ENCODE measurements at regions not wholly inside any gene's neighbourhood (a gene's known extent, or its start where the extent isn't known, plus 50 kb on each side); places are given as distances from the start of the nearest gene placed in this dataset.

DNA sequence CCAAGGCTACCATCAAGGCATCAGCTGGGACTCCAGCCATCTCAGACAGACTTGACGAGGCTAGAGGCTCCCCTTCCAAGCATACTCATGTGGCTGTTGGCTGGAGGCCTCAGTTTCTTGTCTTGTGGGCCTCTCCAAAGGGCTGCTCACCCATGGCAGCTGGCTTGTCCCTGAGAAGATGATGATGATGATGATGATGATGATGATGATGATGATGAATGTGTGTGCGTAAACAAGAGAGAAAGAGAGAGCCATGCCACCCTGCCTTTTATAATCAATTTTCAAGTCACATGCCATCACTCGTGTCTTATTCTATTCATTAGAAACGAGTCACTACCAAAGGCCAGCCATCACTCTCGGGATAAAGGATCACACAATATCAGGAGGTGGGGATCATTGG lies 60.5 kb upstream of the ADGRG2 start:
- TF ChIP-seq CTCF (conservative IDR thresholded peaks at IDR 0.05) = no peak
- H3K27ac ChIP-seq = no peak overlapping the region

DNA sequence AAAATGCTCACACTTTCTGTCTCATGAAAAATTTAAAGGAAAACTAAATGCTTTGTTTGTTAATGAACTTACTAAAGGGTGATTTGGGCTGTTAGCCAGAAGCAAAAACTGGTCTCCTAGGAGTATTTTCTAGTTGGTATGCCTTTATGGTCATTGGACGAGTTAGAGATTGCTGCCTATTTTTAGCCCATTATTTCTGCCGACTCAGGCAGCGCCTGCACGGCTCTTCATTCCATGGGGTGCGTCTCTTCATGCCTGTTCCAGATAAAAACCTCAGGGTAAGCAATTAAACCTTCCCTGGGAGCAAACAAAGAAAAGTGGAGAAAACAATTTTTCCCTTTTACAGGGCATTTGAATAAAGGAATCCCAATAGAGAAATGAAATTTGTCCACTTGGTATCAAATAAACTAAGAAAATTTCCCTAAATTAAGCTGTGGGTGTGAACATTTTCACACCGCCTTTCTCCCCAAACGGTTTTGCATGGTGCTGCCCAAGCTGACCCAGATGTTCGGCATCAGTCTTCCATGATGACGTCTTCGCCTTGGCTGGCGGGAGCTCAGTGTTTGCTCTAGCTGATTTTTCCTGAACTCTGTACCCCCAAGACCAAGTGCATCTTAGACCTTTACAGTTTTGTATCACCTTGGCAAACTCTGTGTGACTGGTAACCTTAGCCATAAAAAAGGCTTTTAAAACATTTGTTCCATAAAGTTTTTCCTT lies 61.7 kb upstream of the ADGRG2 start:
- no peak overlapping the region for H3K27ac ChIP-seq
- no peak for TF ChIP-seq CTCF (conservative IDR thresholded peaks at IDR 0.05)

DNA sequence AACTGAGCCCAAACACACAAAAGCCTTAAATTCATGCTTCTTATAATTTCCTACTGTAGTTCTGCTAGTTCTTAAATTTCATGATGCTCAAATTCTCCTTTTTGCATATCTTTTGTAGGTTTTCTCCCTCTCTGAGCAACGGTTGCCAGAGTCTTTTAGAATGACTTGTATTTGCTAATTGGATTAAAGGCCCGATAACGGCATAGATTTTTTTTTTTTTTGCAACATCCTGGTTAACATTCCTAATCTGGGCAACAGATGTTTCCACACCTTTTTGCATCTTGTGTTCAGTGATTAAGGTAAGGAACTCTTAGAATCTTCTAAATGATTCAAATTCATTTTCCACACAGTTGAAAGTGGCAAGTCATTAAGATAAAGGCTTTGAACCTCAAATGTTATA lies 66.3 kb upstream of the ADGRG2 start:
- TF ChIP-seq CTCF (conservative IDR thresholded peaks at IDR 0.05) = no peak

DNA sequence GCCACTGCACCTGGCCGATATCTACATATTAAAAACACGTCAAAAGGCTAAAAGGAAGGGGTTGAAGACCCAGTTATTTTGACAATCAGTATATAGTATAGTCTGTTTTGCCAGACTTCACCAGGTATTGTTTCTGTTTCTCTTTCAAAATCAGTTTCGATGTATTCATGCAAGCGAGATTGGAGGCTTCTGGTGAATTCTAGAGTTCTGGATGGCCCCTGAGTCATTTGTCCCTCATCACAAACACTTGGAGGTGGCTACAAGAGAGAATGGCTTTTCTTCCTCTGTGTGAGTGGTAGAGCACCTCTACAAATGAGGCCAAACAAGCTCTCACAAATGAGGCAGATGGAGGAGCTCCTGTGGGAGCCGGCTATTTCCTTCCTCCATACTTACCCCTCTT lies 68.6 kb upstream of the ADGRG2 start:
- no peak overlapping the region for H3K27ac ChIP-seq
- TF ChIP-seq CTCF (conservative IDR thresholded peaks at IDR 0.05) = no peak

More for the DNA sequence above, 66.3 kb upstream of the ADGRG2 start:
- H3K27ac ChIP-seq = no peak overlapping the region

- no peak for TF ChIP-seq CTCF (conservative IDR thresholded peaks at IDR 0.05)
- no peak overlapping the region for H3K27ac ChIP-seq
Measured at GRCh38 chrX:19193565-19193964, 71.3 kb upstream of the ADGRG2 start.

GRCh38 chrX:19194285-19195242 lies 72.3 kb upstream of the ADGRG2 start:
- TF ChIP-seq CTCF (conservative IDR thresholded peaks at IDR 0.05) = no peak
- no peak overlapping the region for H3K27ac ChIP-seq

DNA sequence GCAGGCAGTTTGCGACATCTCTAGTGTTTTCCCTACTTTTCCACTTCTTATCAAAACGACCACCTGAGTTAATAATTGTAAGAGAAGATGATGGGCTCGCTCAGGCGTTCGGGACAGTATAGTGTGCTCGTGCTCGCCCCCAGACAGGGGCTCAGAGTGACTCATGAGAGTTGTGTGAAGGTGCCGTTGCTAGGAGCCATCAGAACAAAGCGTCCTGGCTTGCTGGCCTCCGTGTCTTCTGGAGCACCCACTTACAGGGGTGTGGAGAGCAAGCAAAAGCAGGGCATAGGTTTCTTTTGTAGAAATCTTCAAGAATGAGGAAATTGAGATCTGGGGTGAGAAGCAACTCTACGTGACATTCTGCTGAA lies 73.0 kb upstream of the ADGRG2 start:
- no peak overlapping the region for H3K27ac ChIP-seq
- TF ChIP-seq CTCF (conservative IDR thresholded peaks at IDR 0.05) = no peak

Data from VCaP (cell line).